ENCODE measurements at regions not wholly inside any gene's neighbourhood (a gene's known extent, or its start where the extent isn't known, plus 50 kb on each side); places are given as distances from the start of the nearest gene placed in this dataset.

DNA sequence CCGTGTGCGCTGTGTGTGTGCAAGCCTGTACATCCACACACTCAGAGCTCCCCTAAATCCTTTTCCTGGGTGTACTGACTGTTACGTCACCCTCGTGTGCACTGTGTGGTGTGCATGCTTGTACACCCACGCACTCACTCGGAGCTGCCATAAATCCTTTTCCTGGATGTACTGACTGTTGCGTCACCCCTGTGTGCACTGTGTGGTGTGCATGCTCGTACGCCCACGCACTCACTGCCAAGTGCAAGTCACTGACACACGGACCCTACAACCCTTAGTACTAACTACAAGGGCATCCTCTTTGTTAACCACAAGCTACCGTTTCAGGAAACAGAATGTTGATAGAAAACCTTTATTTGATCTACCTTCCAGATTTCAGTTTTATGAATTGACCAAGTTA, 983.4 kb downstream of the EFNB2 start:
- Histone ChIP-seq H2BK5ac (ENCODE audit: low read length) (no peak overlapping the region), H2AK5ac (ENCODE audit: low read depth, low read length) (no peak overlapping the region), H2BK120ac (ENCODE audit: low read depth, low read length) (no peak overlapping the region), H3K27ac (replicated peaks; ENCODE audit: low read length) (no peak overlapping the region), H3K36me3 (replicated peaks in 1 of 2; ENCODE audit: control insufficient read depth in 2 of 2, insufficient read depth in 2 of 2, low read length in 2 of 2) (no peaks in the 10 kb centered on the region), H4K8ac (ENCODE audit: low read depth, low read length) (no peak overlapping the region), H2AFZ (ENCODE audit: low read length) (no peak overlapping the region), H3K9me3 (replicated peaks in 1 of 2; ENCODE audit: control insufficient read depth in 2 of 2, insufficient read depth in 1 of 2, low read depth in 1 of 2, low read length in 2 of 2) (peaks cover 0 to 2% of the 10 kb centered on the region in 2 donors), H2BK15ac (ENCODE audit: low read length) (no peak overlapping the region), H3K9ac (ENCODE audit: low read depth, low read length, poor library complexity) (no peak overlapping the region), H3K4me1 (ENCODE audit: control insufficient read depth in 2 of 2, insufficient read depth in 1 of 2, low read depth in 1 of 2, low read length in 2 of 2) (peaks cover 0 to 2% of the 10 kb centered on the region in 2 donors), H3K4me2 (ENCODE audit: insufficient read depth, low read length, poor library complexity, severe bottlenecking) (no peak overlapping the region), H3K4me3 (ENCODE audit: low read length in 2 of 2) (no peak overlapping the region), H3K18ac (ENCODE audit: low read length) (no peak overlapping the region), H3K4ac (ENCODE audit: low read length) (no peak overlapping the region), H2BK12ac (ENCODE audit: low read length) (no peak overlapping the region), H3K27me3 (ENCODE audit: control insufficient read depth in 3 of 3, insufficient read depth in 3 of 3, low read depth in 1 of 3, low read length in 3 of 3) (no peaks in the 10 kb centered on the region), H3K14ac (ENCODE audit: low read length) (peak overlapping the region; percentile 49), H4K91ac (ENCODE audit: low read depth, low read length, poor library complexity) (no peak overlapping the region), H3K23ac (ENCODE audit: low read depth, low read length, poor library complexity) (peak overlapping the region; percentile 50), H3K79me1 (ENCODE audit: low read depth, low read length) (no peaks in the 10 kb centered on the region)
- no CpG with 5 or more reads among the region's 12 CpGs for WGBS, 2 donors (ENCODE audit: extremely low coverage in 2 of 2, insufficient read length in 2 of 2, insufficient replicate concordance in 1 of 2)
- no peak for DNase-seq (ENCODE audit: low spot score)

DNA sequence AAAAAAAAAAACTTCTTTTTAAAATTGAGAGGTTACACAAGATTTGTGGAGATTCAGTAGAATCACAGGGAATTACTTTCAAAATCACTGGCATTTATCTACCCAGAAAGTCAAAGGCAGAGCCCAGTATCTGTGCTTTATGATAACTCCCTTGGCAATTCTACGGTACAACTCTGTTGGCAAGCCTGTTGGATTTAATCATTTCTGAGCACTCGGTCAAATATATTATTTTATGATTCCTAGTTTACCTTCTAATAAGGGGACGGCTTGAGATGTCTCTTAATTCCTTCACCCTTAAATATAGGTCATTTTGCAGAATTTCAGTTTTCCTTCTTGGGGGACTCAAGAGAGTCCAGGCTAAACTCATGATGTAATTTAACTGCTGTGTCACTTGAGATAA, 987.6 kb downstream of the EFNB2 start:
- no peak overlapping the region for H3K14ac ChIP-seq (ENCODE audit: low read length)
- no peak for DNase-seq (ENCODE audit: low spot score)
- no peak overlapping the region for H2BK120ac ChIP-seq (ENCODE audit: low read depth, low read length)
- H3K27ac ChIP-seq (replicated peaks; ENCODE audit: low read length), result no peak overlapping the region
- no peaks in the 10 kb centered on the region for H3K27me3 ChIP-seq (ENCODE audit: control insufficient read depth in 3 of 3, insufficient read depth in 3 of 3, low read depth in 1 of 3, low read length in 3 of 3)
- no peak overlapping the region for H3K9ac ChIP-seq (ENCODE audit: low read depth, low read length, poor library complexity)
- no peak overlapping the region for H2BK12ac ChIP-seq (ENCODE audit: low read length)
- H2BK5ac ChIP-seq (ENCODE audit: low read length), result no peak overlapping the region
- H3K4me3 ChIP-seq (ENCODE audit: low read length in 2 of 2), result no peak overlapping the region
- no peaks in the 10 kb centered on the region for H3K79me1 ChIP-seq (ENCODE audit: low read depth, low read length)
- no peak overlapping the region for H2BK15ac ChIP-seq (ENCODE audit: low read length)
- no peak overlapping the region for H3K4me2 ChIP-seq (ENCODE audit: insufficient read depth, low read length, poor library complexity, severe bottlenecking)
- H2AK5ac ChIP-seq (ENCODE audit: low read depth, low read length), result no peak overlapping the region
- no peak overlapping the region for H2AFZ ChIP-seq (ENCODE audit: low read length)
- H3K4ac ChIP-seq (ENCODE audit: low read length), result no peak overlapping the region
- H3K18ac ChIP-seq (ENCODE audit: low read length), result no peak overlapping the region
- no peak overlapping the region for H3K23ac ChIP-seq (ENCODE audit: low read depth, low read length, poor library complexity)
- H4K91ac ChIP-seq (ENCODE audit: low read depth, low read length, poor library complexity), result no peak overlapping the region
- no peak overlapping the region for H4K8ac ChIP-seq (ENCODE audit: low read depth, low read length)
- peaks cover 0 to 2% of the 10 kb centered on the region in 2 donors for H3K9me3 ChIP-seq (replicated peaks in 1 of 2; ENCODE audit: control insufficient read depth in 2 of 2, insufficient read depth in 1 of 2, low read depth in 1 of 2, low read length in 2 of 2)
- H3K36me3 ChIP-seq (replicated peaks in 1 of 2; ENCODE audit: control insufficient read depth in 2 of 2, insufficient read depth in 2 of 2, low read length in 2 of 2), result no peaks in the 10 kb centered on the region
- no CpG with 5 or more reads among the region's 3 CpGs for WGBS, 2 donors (ENCODE audit: extremely low coverage in 2 of 2, insufficient read length in 2 of 2, insufficient replicate concordance in 1 of 2)
- peaks cover 0 to 2% of the 10 kb centered on the region in 2 donors for H3K4me1 ChIP-seq (ENCODE audit: control insufficient read depth in 2 of 2, insufficient read depth in 1 of 2, low read depth in 1 of 2, low read length in 2 of 2)

DNA sequence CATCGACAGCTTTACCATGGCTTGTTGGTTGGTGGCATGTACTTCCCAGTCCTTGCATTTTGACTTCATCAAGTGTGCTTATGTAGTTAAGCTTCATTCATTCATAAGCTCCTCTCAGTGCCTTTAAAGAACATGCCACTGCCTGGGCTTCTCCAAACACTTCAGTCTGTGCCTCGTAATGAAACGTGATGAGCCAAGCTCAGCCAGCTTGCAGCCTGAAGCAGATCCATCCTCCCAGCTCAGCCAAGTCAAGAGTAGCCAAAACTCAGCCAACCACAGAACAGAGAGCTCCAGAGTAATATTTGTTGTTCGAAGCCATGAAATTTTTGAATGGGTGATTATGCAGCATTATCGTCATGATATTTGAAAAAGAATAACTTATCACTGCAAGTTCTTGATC, 989.7 kb downstream of the EFNB2 start:
- Histone ChIP-seq H2BK15ac (ENCODE audit: low read length) (no peak overlapping the region), H3K79me1 (ENCODE audit: low read depth, low read length) (no peaks in the 10 kb centered on the region), H3K9ac (ENCODE audit: low read depth, low read length, poor library complexity) (no peak overlapping the region), H2BK12ac (ENCODE audit: low read length) (no peak overlapping the region), H3K4ac (ENCODE audit: low read length) (no peak overlapping the region), H3K4me1 (ENCODE audit: control insufficient read depth in 2 of 2, insufficient read depth in 1 of 2, low read depth in 1 of 2, low read length in 2 of 2) (no peaks in the 10 kb centered on the region), H3K4me3 (ENCODE audit: low read length in 2 of 2) (no peak overlapping the region), H3K36me3 (replicated peaks in 1 of 2; ENCODE audit: control insufficient read depth in 2 of 2, insufficient read depth in 2 of 2, low read length in 2 of 2) (no peaks in the 10 kb centered on the region), H3K27ac (replicated peaks; ENCODE audit: low read length) (no peak overlapping the region), H2BK5ac (ENCODE audit: low read length) (no peak overlapping the region), H3K18ac (ENCODE audit: low read length) (no peak overlapping the region), H3K4me2 (ENCODE audit: insufficient read depth, low read length, poor library complexity, severe bottlenecking) (no peak overlapping the region), H2BK120ac (ENCODE audit: low read depth, low read length) (no peak overlapping the region), H3K27me3 (ENCODE audit: control insufficient read depth in 3 of 3, insufficient read depth in 3 of 3, low read depth in 1 of 3, low read length in 3 of 3) (no peaks in the 10 kb centered on the region), H4K91ac (ENCODE audit: low read depth, low read length, poor library complexity) (no peak overlapping the region), H2AK5ac (ENCODE audit: low read depth, low read length) (no peak overlapping the region), H2AFZ (ENCODE audit: low read length) (no peak overlapping the region), H3K14ac (ENCODE audit: low read length) (no peak overlapping the region), H4K8ac (ENCODE audit: low read depth, low read length) (no peak overlapping the region), H3K9me3 (replicated peaks in 1 of 2; ENCODE audit: control insufficient read depth in 2 of 2, insufficient read depth in 1 of 2, low read depth in 1 of 2, low read length in 2 of 2) (no peaks in the 10 kb centered on the region), H3K23ac (ENCODE audit: low read depth, low read length, poor library complexity) (no peak overlapping the region)
- no CpG with 5 or more reads among the region's 5 CpGs for WGBS, 2 donors (ENCODE audit: extremely low coverage in 2 of 2, insufficient read length in 2 of 2, insufficient replicate concordance in 1 of 2)
- no peak for DNase-seq (ENCODE audit: low spot score)

- H2BK15ac ChIP-seq (ENCODE audit: low read length), result no peak overlapping the region
- H3K36me3 ChIP-seq (replicated peaks in 1 of 2; ENCODE audit: control insufficient read depth in 2 of 2, insufficient read depth in 2 of 2, low read length in 2 of 2), result no peaks in the 10 kb centered on the region
- no peaks in the 10 kb centered on the region for H3K79me1 ChIP-seq (ENCODE audit: low read depth, low read length)
- H3K4me3 ChIP-seq (ENCODE audit: low read length in 2 of 2), result no peak overlapping the region
- no peaks in the 10 kb centered on the region for H3K4me1 ChIP-seq (ENCODE audit: control insufficient read depth in 2 of 2, insufficient read depth in 1 of 2, low read depth in 1 of 2, low read length in 2 of 2)
- H2BK120ac ChIP-seq (ENCODE audit: low read depth, low read length), result no peak overlapping the region
- no peak overlapping the region for H4K8ac ChIP-seq (ENCODE audit: low read depth, low read length)
- H3K14ac ChIP-seq (ENCODE audit: low read length), result no peak overlapping the region
- WGBS, 2 donors (ENCODE audit: extremely low coverage in 2 of 2, insufficient read length in 2 of 2, insufficient replicate concordance in 1 of 2), result no CpG with 5 or more reads among the region's 2 CpGs
- H2BK5ac ChIP-seq (ENCODE audit: low read length), result no peak overlapping the region
- H3K9me3 ChIP-seq (replicated peaks in 1 of 2; ENCODE audit: control insufficient read depth in 2 of 2, insufficient read depth in 1 of 2, low read depth in 1 of 2, low read length in 2 of 2), result no peaks in the 10 kb centered on the region
- H3K27me3 ChIP-seq (ENCODE audit: control insufficient read depth in 3 of 3, insufficient read depth in 3 of 3, low read depth in 1 of 3, low read length in 3 of 3), result no peaks in the 10 kb centered on the region
- no peak overlapping the region for H2BK12ac ChIP-seq (ENCODE audit: low read length)
- no peak overlapping the region for H3K27ac ChIP-seq (replicated peaks; ENCODE audit: low read length)
- H2AFZ ChIP-seq (ENCODE audit: low read length), result no peak overlapping the region
- H3K18ac ChIP-seq (ENCODE audit: low read length), result no peak overlapping the region
- H3K4ac ChIP-seq (ENCODE audit: low read length), result no peak overlapping the region
- no peak for DNase-seq (ENCODE audit: low spot score)
- H2AK5ac ChIP-seq (ENCODE audit: low read depth, low read length), result no peak overlapping the region
- H3K9ac ChIP-seq (ENCODE audit: low read depth, low read length, poor library complexity), result no peak overlapping the region
- no peak overlapping the region for H3K4me2 ChIP-seq (ENCODE audit: insufficient read depth, low read length, poor library complexity, severe bottlenecking)
- no peak overlapping the region for H4K91ac ChIP-seq (ENCODE audit: low read depth, low read length, poor library complexity)
- H3K23ac ChIP-seq (ENCODE audit: low read depth, low read length, poor library complexity), result no peak overlapping the region
These were observed 991.7 kb downstream of the EFNB2 start for GRCh38 chr13:105543742-105544141.

Measured in neuronal stem cell (in vitro differentiated cells).